GM18867 (cell line): ENCODE measurements at regions not wholly inside any gene's neighbourhood (a gene's known extent, or its start where the extent isn't known, plus 50 kb on each side); places are given as distances from the start of the nearest gene placed in this dataset.

Experiments
- ATAC-seq: cut with Tn5 transposase; IDR thresholded peaks from one replicate; pipeline ENCODE4 v1.9.1; 2021; ENCODE audit warnings: mild to moderate bottlenecking, moderate library complexity; ENCODE audit not compliant: unreplicated experiment

DNA sequence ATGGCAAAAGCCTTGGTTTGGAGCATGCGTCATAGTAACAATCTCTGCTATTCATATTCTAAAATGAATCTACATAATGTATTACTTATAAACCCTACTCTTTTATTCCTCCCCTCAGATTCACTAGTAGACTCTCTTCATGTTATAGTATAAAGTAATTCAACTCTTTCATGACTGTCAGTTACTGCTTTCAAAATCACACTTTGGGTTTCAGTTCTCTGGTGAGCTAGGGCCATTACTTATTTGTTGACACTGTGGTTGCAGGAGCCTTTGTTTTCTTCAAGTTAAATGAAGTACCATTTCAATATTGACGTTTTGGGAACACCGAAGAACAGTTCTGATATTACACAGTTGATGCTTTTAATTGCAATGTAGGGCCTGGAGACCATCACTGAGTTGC, 378.4 kb downstream of the DDX10 start:
- peak; percentile 97 for ATAC-seq

DNA sequence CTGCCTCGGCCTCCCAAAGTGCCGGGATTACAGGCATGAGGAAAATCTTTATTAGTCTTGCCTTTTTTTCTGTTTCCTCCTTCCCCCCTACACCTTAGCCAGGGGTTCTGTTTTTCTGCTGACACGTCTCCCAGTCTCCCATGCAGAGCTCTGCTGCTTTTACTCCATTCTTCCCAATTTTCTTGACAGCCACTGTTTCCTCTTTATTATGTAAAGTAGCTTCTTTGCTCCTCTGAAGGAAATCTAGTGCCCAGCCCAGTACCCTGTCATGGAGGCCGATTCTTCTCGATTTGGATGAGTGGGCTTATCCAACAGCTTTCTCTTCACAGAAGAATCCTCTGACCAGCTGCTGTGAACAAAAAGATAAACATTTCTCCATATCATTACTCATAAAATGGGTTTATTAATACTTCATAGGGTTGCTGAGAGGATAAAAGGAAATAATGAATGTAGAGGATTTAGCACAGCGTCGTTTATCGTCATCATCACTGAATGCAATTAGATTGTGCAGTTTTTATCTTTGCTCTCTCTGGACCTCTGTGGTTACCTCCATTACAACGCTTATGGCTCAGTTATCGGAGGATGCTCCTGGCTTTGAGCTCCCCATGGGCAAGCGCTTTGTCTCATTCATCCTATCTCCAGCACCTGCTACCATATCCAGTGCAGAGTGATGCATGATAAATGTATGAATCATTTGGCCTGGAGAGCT, 375.6 kb upstream of the C11orf87 start:
- ATAC-seq, result no peak

DNA sequence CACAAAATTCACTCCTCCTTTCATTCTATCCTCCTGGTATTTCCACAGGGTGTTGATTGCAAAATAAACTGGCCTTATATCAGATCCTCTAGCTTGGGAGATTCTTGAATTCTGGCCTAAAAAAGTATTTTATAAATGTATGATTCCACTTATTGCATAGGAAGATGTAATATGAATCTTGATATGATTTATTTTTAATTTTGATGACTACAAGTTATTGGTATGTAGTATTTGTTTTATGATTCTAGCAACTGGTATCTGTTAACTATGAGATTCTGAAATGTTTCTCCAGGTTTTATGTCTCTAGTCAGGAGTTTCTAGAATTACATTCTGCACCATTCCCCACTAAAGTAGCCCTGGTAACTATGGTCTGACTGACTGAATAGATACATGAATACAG, 373.9 kb upstream of the C11orf87 start:
- no peak for ATAC-seq

DNA sequence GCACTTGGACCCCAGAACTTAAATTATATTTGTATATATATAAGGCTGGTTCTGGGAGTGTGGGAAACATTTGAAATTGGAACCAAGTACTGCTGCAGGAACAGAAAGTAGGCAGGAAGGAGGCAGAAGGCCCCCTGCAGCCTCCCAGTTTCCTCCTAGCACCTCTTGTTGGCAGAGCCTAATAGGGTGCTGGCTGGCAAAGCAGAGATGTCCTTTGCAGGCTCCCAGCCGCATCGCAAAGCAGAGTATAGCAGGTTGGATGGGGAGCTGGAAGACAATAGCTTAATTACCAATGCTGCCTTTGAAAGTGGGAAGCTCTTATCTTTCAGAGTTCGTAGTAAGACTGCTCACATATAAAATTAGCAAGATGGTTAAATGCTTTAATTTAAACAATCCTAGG, 370.8 kb upstream of the C11orf87 start:
- ATAC-seq, result no peak

DNA sequence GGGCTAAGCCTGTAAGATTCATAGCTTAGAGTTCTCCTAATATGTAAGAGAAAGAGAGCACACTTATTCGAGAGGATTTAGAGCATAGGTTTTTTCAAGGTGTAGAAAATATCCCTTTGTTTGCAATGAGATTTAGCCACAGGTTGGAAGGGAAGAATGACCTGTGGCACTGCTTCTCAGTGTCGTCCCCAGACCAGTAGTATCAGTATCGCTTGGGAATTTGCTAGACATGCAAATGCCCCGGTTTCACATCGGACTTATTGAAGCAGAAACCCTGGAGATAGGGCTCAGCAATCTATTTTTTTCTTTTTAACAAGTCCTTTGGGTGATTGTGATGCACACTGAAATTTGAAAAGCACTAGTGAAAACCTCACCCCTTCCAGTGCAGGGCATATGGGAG, 362.6 kb upstream of the C11orf87 start:
- ATAC-seq, result no peak

DNA sequence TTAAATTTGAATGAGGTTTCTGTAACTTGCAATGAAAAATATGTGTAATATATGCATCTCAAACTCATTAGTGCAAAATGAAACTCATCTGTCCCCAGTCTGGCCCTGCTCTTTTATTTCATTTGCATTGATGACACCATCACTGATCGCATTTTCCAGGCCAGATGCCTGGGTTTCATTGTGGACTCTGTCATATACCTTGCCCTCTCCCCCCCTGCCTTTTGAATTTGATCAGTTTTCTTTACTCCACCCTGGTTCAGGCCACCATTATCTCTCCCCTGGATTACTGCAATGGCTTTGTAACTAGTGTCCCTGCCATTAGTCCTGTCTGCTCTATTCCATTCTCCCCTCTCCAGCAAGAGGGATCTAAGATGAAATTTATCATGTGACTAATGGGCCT, 360.6 kb upstream of the C11orf87 start:
- no peak for ATAC-seq

DNA sequence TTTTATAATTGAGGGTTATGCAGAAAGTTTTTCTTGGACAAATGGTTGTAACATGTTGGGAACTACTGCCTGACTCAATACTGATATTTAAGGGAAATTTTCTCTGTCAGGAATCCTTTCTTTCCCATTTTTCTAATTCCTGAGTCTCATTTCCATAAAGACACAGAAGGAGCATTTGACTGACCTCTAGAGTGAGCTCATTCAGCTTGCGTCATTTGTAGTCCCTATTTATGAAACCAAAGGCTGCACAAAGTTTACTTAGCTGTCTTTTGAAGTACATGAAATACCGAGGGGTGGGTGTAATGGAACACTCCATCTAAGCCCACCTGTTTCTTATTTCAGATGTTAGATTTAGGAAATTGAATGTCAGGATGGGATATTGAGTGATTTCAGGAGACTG, 359.5 kb upstream of the C11orf87 start:
- ATAC-seq, result no peak

DNA sequence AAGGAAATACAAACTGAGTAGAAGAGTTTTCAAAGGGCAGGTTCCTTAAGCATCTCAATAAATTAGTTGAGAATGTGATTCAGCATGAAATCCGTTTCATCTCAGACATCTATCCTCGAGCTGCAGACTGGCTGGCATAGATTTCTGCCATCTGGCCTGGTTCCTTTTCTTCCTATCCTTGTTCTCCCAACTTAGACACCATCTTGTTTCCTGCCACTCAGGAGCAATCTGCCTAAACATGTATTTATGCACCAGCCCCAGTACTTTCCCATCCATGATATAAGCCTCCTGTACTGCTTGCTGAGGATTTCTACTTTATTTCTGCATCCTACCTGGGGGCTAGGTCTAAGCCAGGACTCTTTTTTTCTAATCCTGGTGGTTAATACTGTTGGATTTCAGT, 359.1 kb upstream of the C11orf87 start:
- no peak for ATAC-seq

DNA sequence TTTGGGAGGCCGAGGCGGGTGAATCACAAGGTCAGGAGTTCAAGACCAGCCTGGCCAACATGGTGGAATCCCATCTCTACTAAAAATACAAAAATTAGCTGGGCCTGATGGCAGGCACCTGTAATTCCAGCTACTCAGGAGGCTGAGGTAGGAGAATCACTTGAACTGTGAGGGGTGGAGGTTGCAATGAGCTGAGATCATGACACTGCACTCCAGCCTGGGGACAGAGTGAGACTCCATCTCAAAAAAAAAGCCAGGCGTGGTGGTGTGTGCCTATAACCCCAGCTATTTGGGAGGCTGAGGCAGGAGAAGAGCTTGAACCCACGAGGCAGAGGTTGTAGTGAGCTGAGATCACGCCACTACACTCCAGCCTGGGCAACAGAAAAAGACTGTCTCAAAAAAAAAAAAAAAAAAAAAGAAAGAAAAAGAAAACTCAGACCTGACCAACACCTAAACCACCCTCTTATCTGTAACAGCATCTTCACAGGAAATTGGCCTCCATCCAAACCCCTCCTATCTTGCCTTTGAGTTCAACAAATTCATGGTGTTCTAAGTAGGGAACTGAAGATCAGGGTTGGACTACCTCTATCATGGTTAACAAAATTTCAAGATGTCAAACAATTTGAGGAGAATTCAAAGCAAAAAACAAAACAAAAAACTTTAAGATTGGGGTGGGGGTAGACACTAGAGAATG, 357.2 kb upstream of the C11orf87 start:
- peak; percentile 65 for ATAC-seq

DNA sequence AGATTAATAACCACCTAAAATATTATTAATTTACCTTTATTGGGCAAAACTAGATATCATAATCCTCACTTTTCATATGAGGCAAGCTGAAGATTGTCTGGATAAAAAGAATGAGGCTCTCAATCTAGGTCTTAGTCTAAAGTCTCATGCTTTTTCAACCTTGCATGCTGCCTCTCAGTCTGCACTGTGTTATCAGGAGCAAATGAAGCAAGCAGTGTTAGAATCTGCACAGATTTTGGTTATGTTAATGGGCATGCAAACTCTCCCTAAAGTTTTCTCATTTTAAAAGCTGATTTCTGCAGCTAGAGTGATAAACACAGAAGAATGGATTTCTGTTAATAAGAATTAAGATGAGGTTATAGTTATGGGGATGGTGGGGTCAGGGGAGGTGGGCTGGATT, 350.7 kb upstream of the C11orf87 start:
- ATAC-seq, result no peak

DNA sequence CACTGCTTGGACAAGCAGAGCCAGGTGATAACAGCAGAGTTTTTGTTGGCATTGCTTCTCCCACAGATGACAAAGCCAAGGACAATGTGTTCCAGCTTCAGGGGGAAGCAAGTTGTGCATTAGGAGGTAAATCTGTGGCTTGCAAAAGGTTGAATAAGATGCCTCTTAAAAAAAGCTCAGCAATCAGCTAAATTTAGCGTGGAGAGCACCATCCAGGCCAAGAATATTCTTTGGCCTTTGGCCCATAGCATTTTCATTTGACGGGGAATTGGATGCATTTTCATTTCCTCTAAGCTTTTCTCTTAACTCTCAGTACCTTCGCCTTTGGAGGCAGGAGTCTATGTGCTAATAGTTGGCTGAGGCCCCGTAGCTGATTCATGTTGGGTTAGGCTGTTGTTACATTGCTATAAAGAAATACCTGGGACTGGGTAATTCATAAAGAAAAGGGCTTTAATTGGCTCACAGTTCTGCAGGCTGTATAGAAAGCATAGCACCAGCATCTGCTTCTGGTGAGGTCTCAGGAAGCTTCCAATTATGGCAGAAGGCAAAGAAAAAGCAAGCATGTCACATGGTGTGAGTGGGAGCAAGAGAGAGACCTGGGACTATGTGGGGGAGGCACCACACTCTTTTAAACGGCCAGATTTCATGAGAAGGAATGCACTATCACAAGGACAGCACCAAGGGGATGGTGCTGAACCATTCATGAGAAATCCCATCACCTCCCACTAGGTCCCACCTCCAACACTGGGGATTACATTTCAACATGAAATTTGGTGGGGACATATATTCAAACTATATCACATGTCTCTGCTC, 350.1 kb upstream of the C11orf87 start:
- ATAC-seq, result no peak

DNA sequence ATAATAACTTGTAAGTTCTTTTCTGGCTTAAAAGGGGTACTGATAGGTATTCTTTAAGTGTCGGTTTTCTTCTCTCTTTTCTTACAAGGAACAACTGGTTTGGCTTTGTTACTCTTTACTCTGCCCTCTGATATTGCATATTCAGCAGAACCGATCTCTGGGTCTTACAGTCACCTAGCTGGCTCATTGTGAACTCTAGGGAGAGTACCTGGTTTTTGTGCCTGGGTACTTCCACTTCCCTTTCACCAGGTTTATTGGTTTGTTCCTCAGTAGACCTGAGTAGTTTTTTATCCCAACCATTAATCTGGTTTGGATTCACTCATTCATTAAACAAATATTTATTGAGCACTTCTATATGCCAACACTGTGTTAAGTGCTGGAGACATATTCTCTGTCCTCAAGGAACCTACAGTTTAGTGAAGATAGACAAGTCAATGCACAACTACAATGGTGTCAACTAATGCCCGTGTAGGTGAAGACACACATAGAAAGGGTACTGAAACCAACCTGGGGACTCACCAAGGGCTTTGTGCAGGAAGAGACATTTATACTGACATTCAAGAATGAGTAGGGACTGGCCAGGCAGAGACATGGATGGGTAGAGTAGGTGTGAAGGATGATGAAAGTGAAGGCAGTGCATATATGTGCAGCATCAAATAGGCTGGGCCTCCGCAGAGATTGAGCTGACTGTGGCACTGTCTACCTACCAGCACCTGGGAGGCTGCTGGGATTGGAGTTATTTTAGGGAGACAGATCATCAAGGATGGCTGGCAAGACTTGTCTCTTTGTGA, 348.8 kb upstream of the C11orf87 start:
- ATAC-seq, result no peak

DNA sequence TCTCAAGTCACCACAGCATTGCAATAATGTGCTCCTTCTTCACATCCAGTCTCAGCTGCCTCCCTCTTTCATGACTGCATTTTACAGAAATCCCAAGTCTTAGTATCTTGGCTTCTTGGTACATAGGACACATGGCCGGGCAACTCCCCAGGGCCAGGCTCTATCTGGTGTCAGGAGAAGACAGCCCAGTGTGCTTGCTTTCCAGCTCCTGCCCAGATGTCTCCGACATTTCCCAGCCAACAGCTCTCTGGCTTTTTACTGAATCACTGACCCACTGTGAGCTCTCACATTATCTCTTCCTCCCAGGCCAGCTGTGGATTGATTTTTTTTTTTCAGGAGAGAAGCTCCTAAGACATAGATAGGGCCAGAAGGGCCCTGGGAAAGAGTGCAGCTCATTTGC, 346.0 kb upstream of the C11orf87 start:
- ATAC-seq, result no peak

DNA sequence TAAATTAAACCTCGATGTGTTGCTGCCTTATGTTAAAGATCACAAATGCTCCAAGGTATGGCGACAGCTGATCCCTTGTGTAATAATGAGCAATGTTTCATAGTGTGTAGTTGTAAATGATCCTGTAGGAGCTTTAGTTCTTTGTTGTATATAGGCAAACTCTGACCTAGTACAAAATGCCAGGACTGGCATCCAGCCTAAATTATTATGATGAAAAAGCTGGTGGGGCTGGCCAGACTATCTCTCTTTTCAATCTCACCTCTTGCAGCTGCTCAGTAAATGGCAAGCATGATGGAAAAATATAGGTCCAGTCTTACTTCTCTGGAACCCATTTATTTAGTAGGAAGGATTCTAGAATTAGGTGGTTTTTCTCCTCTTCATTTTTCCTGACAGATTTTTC, 345.1 kb upstream of the C11orf87 start:
- ATAC-seq, result no peak

DNA sequence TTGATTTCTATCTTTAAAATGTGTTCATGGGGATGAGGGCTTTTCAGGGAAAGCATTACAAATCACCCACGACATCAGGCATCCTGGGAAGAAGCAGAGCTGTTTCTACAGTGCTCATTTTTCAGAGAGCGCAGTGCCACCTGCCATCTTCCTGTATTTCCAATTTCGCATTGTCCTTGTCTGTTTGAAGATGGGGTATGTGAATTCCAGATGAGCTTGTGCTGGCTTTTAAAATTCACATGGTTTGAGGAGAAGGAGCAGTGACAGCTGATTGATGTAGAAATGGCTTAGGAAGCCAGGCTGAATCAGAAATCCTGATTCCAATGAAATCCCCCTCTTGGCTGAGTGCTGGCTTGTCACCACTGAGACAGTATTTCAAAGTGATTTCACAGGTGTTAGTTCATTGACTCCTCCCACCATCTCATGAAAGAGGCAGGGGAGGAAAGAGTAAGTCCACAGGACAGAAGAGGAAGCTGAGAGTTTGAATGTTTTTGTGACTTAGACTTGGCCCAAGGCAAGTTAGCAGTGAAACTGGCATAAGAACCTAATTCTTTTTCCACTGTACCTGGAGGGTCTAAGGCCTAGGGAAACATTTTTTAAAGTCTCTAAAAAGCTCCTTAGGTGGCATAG, 344.6 kb upstream of the C11orf87 start:
- ATAC-seq, result no peak

DNA sequence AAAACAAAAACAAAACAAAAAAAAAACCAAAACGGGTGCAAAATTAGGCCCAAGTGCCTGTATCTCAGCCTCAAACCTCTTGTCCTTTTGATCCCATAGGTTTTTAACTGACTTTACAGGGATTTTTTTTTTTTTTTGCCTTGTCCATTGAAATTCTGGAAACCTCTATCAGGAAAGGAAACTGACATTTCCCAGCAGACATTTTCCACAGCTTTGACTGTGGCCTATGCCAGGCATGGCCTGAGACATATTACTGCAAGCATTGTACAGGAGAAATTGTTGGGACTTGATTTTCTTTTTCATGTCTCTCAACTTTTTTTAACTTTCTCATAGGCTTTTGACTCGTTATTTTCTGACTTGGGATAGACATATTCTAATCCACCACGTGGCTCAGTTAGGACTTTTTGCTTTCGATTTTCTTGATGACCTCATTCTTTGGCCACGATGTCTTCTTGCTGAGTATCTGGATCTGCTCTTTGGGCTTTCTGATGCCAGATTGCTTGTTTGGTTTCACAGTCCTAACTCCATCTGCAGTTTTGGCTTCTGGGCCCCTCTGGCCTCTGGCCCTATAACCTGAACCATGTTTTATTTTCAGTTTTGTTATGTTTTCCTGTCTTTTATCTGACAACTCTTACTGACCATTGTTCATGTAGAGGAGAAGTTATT, 336.1 kb upstream of the C11orf87 start:
- ATAC-seq, result peak; percentile 65

DNA sequence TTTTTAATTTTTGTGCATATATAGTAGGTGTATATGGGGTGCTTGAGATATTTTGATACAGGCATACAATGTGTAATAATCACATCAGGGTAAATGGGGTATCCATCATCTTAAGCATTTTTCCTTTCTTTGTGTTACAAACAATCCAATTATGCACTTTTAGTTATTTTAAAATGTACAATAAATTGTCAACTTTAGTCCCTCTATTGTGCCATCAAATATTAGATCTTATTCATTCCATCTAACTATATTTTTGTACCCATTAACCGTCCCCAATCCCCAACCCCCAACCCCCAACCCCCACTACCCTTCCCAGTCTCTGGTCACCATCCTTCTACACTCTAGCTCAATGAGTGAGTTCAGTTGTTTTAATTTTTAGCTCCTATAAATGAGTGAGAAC, 335.1 kb upstream of the C11orf87 start:
- ATAC-seq, result no peak

DNA sequence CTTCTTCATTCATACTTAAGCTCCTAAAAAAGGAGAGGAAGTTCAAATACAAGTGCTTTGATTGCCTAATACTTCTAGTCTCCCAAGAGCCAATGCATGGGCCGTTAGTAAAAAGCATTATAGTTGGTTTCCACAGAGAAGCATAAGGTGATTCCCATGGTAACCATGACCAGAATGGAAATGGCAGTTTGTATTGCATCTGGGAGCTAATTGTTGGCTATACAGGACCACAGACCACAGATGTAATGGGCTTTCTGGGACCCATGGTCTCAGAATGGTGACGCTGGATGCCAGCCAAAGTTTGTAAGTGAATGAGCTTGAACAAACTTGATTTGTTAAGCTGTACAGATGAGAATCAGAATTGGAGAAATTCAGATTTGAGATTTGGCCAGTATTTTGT, 333.9 kb upstream of the C11orf87 start:
- no peak for ATAC-seq

DNA sequence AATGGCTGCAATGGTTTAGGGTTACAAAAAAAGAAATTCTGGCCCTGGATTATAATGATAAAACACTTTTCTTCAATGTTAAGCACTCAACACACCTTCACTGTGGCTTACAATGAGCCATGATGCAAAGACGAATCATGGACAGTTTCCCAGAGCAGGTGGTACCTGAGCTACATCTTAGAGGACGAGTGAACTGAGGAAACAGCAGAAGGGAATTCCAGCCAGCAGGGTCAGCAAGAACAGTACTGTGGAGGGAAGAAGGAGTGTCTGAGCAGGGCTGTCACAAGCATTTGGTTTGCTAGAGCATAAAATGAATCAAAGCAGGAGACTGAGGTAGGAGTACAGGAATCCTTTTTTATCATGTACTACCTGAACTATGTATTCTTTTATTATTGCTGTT, 332.8 kb upstream of the C11orf87 start:
- no peak for ATAC-seq

DNA sequence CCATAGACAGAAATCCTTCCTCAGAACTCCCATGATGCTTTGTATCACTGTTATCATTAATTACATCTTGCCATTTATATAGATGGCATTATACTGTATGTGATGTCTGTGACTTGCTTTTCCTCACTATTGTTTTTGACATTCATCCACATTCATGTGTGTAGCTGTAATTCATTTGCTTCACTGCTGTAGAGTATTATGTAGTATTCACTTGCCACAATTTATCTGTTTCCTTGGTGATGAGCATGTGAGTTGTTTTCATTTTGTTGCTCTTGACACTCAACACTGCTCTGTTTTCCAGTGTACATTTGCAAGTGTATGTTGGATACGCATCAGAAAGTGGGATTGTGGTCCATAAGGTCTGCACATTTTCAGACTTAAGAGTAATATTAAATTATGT, 328.6 kb upstream of the C11orf87 start:
- ATAC-seq, result no peak
